ENCODE measurements at regions not wholly inside any gene's neighbourhood (a gene's known extent, or its start where the extent isn't known, plus 50 kb on each side); places are given as distances from the start of the nearest gene placed in this dataset.
A peak's percentile ranks its signal among the peaks of the same experiment; 100 is the strongest.

DNA sequence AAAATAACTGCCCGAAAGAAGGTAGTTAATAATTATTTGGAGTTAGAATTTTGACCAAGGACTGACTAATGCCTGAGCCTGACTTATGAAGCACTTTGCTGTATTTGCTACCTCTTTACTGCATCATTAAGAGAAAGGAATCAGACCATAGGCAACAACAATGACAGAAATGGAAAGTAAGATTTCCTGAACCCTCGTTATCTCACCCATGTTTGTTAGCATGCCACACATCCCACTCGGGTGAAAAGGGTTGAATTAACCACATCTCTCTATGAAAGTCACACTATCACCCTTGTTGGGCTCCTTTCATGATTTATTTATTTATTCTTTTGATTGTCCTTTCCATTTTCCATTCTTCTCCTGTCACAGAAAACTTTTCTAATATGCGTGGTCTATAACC is 59.6 kb downstream of the OLIG3 start:
- DNase-seq (ENCODE audit: low read depth) = no peak

DNA sequence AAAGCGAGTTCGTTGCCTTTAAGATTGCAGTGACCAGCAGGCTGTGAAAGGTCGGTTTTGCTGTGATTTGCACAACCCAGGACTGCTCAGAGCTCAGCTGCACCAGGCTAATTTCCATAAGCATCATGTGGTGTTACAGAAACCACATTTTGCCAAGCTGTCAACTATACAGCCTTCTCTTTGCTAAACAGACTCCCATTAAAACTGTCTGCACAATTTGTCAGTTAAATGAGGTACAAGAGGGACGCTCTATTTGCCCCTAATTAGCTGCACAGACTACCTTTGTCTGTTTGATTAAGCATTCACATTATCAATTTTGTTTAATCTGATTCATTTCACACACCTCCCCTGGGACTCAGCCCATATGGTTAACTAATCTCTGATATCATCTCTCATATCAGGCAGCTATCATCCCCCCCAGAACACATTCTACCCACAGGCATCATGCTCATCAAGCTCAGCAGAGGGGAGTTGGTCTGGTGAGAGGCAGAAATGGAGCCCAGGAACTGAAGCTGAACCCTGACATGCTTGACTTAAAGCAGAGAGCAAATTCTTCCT is 62.1 kb downstream of the OLIG3 start:
- DNase-seq (ENCODE audit: low read depth) = no peak

DNA sequence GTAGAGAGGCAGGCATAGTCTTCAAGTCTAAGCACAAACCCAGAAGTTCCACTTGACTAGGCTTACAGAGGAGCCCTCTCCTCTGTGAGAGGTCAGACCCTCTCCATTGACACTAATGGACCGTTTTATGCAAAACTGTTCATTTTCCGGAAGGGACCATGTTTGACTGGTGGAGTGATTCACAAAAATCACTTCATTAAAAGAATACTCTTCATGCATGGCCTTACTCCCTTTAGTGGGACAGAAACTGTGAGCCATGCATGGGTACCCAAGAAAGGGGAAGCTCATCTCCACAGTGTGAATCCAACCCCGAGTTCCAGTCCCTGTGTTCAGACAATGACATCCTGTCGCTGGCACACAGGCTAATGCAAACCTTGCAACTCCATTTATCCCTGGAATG is 63.2 kb downstream of the OLIG3 start:
- no peak for DNase-seq (ENCODE audit: low read depth)

DNA sequence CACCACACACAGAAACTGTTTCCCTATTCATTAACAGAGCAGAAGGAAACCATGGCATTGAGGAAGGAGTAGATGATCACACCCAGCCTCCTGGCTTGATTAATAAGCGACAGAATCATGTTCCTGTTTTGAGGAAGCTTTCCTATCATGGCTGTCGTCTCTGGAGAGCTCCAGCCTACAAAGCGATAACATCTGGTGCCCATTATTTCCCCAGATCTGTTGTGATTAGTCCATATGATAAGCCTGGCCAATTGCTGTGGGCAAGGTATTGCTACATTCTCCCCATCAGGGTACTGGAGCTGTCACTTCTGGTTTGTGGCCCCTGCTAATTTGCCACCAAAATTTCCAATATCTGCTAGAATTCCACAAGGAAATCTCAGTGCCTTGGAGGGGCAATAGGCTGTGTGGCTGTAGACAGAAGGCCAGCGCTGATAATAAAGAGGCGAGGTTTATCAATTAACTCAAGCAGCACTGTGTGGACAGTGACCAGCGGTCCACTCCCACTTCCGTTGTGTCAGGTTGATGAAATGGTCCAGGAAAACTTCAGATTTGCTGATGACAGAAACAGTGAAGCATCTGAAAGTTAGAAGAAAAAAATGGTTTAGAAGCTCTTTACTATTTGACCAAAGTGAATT is 66.4 kb downstream of the OLIG3 start:
- no peak for DNase-seq (ENCODE audit: low read depth)

DNA sequence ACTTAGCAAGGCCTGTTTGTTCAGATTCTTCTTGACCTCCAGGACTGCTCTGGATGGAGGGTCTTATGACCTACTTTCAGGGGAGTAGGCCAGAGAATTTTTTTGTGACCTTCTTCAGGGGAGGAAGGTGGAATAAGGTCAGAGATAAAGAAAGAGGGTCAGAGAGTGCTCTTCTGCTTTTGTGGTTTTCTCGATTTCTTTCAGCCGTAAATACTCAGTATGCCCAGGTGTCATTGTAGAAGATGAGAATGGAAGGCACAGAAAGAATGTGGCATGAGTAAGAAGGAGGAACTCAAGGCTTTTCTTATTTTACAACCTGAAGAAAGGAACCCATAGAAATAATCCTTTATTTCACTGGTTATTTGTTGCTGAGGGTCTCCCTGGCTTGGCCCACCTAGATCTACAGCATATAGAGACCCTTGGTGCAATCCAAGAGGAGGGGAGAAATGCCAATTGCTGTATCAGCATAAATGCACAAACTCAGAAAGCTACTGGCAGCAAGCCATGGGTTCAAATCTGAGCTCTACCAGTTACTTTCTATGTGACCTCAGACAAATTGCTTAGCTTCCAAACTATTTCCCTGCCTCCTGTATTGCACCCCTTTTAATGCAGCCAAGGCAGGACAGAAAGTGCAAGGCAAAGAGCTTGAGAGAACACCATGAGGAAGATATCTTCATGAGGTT is 68.0 kb downstream of the OLIG3 start:
- no peak for DNase-seq (ENCODE audit: low read depth)

DNA sequence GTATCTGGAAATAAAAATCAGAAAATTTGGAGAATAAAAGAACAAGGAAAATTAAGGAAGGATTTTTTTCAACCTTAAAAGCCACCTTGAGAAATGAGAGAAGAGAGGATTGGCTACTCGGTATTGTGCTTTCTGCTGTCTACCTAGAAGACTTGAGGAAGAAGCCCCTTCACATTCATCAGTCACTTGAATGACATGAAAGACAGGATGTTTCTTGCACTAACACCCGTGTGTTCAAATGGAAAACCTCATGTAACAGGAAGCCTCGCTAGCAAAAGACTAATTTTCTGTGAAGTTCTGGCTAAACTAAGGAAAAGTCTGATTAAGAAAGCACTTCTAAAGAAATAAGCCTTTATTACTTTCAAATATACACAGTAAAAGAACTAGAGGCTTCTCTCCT is 69.9 kb downstream of the OLIG3 start:
- no peak for DNase-seq (ENCODE audit: low read depth)

DNA sequence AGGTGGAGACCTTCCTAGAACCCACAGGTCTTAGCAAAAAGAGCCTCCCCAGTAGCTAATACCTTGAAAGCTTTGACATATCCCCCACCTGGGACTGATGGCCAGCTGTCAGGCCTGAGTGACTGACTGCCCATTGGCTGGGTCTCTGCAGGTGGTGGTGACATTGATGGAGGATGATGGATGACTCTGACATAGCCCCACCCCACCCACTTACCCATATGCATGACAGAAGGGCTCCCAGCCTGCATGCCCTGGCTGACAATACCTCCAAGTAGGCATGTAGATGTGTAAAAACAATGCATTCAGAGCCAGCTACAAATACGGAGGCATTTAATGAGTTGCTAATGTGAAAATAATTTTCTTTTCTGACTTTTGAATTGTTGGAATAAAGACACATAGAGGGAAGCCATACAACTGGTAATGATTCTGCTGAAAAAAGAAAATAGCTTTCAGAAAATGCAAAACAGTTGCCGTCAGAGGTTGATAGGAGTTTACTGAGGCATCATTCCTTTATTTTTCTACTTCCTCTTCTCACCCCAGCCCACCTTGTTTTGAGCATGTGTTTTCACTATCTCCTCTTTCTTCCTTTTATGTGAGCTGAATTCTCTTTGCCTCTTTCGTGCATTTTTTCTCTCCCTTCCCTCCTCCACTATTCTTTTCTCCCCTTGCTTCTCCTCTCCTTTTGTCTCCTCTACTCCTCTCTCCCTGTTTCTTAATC is 70.6 kb downstream of the OLIG3 start:
- no peak for DNase-seq (ENCODE audit: low read depth)

DNA sequence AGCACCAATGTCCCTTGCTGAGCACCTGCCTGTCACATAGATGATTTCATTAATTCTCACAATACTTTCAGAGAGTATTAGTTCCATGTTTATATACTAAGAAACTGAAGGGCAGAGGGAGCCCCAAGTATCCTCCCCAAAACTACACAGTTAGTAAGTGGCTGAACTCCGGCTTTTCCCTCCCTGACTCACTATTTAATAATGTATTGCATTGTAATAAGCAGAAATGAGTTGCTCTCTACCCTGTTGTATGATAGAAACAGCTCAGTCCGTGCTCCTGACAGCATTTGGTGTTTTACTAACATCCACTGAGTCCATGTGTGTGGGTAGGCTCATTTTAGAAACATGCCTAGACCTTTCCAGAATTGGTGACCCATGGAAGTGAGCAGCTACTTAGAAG is 76.8 kb downstream of the OLIG3 start:
- no peak for DNase-seq (ENCODE audit: low read depth)

DNA sequence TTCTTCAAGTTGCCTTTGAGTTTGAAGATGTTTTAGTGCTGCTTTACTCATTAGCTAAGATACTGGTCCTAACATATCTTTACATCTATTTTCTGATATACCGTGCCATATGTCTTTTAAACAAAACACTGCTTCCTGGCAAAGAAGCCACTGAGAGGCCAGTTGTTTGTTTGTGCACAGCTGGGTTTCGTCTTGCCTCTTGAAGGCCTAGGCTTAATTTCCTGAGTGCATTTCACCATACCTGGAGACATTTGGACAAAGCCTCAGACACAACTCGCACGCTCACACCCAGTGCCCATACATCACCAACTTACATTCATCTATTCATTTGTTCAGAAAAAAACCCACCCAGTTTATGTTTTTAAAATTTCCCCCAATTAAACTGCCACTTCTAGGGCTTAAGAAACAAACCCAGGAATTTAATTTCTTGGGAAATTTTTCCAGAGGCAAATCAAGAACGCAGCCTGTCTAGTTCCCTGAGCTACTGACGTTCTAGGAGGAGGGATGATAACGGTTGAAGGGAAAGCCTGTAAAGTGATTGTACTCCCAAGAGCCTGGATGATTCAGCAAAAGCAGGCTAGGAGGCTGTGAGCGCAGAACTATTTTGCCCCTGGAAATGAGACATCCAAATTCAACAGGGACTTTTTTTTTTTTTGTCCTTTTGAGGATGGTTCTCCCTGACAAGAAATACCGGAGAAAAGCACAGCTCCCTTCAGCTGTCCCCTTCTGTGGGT is 77.7 kb downstream of the OLIG3 start:
- no peak for DNase-seq (ENCODE audit: low read depth)

DNA sequence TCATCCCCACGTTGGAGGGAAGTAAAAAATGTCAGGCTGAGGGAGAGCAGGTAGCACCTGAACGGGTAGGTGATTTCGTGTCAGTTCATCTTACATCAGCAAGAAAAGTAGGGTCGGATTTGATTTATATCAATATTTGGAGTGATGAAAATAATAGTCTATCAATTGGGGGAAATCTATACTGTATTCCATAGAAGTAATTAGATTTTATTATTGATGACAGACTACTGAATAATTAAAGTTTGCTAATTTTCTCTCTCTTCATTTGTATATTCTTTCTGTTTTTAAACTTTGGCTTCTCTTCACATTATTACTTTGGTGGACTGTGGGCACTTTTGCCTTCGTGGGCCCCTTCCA is 78.4 kb downstream of the OLIG3 start:
- no peak for DNase-seq (ENCODE audit: low read depth)

DNA sequence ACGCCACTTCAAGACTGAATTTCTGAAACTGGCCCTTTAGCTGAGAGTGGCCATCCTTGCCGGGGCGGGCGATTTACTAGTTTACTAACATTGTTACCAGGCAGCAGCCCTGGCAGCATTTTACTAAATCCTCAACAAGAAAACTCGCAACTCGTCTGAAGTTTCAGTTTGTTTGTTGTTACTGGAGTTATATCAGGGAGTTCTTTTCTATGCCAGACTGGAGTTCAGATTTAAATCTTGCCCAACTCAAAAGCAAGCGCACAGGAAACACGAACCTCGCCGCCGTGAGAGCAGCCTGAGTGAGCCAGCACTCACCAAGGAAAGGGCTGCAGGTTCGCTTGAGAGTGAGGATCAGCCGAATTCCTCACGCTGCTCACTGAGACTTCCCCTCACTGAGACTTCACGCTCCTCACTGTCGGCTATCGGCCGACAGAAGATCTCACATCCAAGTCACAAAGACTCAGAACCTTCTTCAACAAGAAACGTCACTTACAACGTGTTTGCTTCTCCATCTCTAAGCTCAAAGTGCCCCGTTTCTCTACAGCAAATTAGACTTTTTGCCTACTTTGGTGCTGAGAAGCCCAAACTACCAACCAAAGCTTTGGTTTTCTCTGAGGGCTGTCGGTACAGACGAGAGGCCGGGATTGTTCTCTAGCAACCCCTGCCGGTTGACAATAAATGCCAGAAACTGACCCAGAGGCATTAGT is 78.9 kb downstream of the OLIG3 start:
- peak; percentile 36 for DNase-seq (ENCODE audit: low read depth)

DNA sequence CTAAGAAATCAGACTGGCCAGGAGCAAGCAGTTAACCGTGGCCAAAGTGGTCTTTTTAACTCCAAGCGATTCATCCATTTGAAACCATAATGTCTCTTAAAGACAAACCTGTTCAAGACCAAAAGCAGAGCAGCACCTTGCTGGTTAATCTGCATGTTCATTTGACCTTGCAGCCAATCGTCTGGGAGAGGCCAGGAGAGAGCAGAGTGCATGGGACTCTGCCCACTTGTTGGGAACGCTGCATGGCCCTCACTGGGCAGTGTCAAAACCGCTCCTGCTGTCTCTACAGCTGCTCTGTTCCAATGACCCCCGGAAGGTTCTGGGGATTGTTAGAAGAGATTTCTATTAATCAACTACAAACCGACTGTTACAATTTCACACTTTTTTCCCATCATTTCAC is 79.6 kb downstream of the OLIG3 start:
- no peak for DNase-seq (ENCODE audit: low read depth)

DNA sequence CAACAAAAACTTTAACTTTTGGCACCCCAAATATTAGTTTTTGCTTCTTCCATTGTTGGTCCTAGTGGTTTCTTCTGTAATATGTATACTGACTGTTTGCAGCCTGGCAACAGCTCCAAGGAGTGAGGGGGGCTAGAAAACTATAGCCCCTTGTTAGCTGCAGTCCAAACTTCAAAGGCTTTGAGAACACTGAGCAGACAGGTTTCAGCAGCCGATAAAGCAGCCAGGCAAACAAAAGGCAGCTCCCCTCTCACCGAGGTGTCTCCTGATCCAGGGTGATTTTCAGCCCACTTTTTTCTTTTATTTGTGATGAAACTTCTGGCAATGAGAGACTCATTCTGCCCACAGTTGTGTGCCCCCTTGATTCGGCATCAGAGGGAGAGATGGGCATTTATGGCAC is 80.7 kb downstream of the OLIG3 start:
- no peak for DNase-seq (ENCODE audit: low read depth)

DNA sequence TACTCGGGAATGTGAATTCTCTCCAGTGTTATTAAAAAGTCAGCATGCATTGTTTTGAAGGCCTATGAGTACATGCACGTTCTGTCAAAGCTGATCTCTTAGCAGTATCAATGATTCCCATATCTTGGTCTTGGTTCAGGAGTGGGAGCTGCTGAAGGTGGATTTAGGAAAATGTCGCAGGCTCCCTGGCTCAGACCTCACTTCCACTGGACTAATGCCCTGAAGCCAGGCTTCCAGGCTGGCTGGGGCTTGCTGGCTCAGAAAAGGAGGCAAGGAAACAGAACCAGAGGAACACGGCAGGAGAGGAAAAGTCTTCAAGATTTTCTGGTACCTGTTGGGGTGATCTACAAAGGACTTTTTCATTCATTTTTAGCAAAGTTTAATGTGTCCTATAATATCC is 81.6 kb downstream of the OLIG3 start:
- no peak for DNase-seq (ENCODE audit: low read depth)

DNA sequence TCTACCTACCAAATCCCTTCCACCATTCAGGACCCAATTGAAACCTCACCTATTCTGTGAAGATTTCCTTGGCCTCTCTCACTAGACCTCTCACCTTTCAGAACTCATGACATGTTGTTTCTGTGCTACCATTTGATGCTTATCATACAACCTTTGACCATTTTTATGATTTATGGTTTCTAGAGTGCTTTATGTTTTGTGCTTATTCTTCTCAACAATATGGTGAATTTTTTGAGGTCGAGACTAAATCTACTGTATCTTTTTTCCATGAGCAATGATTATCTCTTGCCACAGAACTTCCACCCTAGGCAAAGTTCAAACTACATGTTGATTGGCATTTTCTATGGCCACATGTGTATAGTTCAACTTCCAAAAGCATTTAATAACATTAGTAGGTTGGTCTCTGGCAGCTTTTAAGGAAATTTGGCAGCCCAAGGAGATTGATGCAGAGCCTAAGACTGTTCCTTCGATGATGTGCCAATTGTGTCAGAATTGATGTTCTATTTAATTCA is 84.9 kb downstream of the OLIG3 start:
- no peak for DNase-seq (ENCODE audit: low read depth)

DNA sequence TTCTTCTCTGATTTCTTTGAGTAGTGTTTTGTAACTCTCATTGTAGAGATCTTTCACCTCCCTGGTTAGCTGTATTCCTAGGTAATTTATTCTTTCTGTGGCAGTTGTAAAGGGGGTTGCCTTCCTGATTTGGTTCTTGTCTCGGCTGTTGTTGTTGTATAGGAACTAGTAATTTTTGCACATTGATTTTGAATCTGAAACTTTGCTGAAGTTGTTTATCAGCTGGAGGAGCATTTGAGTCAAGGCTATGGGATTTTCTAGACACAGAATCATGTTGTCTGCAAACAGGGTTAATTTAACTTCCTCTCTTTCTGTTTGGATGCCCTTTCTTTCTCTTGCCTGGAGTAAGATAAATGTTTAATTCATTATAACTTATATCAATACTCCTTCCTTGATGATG is 86.4 kb downstream of the OLIG3 start:
- DNase-seq (ENCODE audit: low read depth) = no peak

DNA sequence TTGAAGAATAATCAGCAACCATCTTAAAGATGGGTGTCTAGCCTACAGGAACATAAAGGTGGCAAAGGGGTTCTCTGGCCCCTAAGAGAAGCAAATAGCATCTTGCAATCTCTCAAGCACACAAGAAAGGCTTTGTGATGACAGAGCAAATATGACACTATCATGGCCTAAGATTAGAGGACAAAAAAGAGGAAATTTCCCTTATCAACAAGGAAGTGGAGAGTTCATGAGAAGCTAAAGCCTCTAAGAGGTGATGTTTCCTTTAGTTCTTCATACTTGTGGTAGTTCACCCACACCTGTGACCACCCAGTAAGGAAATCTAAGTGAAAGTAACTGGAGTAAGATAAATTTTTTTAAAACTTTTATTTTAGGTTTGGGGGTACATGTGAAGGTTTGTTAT is 88.4 kb downstream of the OLIG3 start:
- DNase-seq (ENCODE audit: low read depth) = no peak

DNA sequence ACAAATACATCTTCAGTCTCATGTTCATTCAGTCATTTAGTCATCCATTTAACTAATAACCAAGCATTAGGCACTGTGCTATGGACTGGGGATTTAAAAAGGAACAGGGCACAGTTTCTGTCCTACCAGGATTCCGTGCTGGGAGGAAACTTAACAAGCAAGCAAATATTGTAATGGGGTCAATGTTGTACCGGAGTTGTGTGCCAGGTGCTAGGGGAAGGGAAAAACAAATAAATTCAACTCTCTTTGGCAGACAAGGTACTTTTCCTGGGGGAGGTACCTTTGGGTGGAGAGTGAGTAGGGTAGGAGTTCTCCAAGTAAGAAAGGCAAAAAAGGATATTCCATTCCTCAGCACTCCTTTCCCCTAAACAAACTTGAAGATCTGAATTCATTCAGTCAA is 90.3 kb downstream of the OLIG3 start:
- DNase-seq (ENCODE audit: low read depth) = no peak

DNA sequence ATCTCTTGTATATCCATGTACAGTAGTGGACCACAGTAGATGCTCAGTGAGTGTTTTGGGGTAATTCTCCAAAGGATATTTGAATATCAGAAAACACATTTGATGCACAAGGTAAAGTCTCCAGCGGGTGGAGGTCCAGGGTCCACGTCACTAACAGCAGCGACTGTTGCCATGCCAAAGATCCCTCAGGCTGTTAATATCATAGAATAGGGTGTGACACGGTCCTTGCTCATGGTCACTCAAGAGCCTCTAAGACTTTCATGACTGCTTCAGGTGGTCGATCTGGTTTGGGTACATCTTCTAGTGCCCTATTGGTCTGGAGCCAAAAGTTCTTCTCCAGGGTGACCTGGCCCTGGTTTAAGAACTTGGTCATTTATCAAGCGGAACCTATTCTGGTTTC is 90.8 kb downstream of the OLIG3 start:
- DNase-seq (ENCODE audit: low read depth) = no peak

DNA sequence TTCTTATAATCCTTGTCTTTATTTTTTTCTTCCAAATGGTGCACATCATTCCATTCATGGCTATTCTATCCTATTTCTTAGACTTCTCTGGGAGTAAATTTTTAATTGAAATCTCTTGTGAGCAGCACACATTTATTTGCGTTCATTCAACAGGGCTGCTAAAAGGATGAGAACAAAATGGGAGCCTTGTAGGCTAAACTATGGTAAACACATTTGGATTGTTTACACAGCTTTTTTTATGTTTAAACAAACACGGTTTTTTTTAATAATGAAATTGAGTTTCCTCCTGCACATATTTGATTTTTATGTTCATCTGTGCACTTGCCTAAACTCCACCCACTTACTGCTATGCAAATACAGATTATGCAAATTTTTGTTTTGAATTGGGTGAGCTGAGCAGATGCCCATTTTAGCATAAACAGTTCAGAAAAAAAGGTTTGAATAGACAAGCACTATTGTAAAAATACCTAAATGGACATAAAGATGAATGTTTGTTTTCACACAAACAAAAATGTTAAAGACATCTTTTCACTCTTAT is 92.0 kb downstream of the OLIG3 start:
- DNase-seq (ENCODE audit: low read depth) = no peak

DNA sequence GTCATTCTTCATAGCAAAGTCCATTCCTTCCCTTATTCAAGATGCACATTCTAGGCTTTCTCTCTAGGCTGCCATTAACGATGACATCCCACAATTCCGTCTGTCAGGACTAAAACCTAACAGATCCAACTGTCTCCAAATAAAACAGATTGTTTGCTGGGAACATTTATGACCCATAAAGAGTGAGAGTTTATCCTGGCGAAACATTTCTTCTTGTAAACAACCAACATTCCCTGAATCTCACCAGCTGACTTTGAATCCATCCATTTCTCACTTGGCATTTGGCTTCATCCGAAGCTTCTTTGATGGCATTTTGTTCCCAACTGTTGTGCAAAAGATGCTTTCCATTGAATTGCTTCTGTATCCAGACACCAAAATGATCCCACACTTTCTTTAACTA is 93.1 kb downstream of the OLIG3 start:
- no peak for DNase-seq (ENCODE audit: low read depth)
